Inflammatory macrophage treated with lipopolysaccharide for 4 hours (primary cell): ENCODE measurements at regions not wholly inside any gene's neighbourhood (a gene's known extent, or its start where the extent isn't known, plus 50 kb on each side); places are given as distances from the start of the nearest gene placed in this dataset.

Source experiments
- DNase-seq: peaks from one replicate; pipeline ENCODE4 v3.0.0-alpha.2; 2020

DNA sequence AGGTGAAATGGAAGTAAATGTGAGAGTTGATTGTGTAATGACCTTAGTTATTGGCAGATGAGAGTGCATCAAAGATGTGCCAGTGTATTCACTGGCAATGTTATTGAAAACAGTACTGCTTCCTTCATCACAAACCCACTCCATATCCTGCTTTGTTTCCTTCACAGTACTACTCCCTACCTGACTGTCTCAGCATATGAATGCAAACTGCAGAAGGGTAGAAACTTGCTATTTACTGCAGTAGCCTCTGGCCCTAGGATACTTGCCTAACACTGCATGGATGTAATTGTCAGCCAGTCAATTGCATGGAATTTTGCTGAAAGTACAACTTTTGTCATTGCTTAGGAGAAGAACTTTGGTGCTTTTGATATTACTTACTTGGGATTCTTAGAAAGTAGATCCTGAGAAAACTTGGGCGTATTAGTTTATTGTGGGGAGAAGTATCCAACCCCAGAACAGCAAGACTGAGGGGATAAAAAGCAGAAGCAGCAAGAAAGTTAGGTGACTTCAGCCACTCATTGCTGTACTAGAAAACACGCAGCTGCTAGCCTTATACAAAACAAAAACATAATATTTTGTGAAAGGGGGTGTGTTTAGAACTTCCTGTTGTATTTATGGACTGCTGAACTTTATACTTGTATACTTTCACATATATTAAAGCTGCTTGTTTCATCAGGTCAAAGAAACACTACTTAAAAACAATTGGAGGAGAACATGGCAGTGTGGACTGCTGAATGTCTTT, 219.0 kb downstream of the CCNG2 start:
- DNase-seq = no peak

GRCh38 chr4:77376788-77377460, 219.9 kb downstream of the CCNG2 start:
- DNase-seq = no peak

DNA sequence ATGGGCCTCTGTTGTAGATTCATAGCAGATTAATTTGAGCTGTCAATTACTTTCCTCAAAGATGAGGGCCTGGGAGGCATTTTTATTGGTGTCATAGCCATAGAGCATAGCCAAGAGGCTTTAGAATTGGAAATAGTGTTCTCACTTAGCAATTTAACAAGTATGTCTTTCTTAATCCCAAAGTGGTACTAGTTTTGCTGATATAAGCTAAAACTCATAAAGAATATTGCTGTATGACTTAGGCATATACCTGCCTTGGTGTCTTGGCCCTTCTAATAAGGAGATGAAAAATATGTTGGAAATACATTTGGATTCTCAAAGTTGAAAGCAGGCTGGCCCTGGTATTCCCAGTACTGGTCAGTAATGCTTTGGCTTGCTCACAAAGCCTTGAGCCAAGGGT, 221.5 kb upstream of the CXCL13 start:
- DNase-seq = no peak

GRCh38 chr4:77385124-77385969, 220.3 kb upstream of the CXCL13 start:
- DNase-seq = peak; percentile 37

GRCh38 chr4:77393996-77394395, 211.6 kb upstream of the CXCL13 start:
- DNase-seq = no peak

DNA sequence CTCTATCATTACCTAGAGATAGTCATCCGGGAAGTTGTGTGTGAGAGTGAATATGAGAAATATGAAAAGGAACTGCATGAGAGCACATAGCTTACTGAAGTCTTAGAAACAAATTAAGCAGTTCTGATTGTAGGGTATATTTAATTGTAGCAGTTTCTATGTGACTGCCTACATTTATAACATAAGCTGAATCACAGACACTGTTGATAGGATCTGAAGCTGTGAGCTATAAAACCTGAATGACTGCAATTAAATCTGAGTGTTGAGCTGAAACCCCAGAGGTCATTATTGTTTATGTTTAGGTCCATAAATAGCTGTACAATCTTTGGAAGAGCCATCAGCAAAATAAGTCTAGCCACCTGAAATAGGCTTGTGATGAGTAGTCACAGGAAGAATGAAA, 210.1 kb upstream of the CXCL13 start:
- DNase-seq = no peak

GRCh38 chr4:77398256-77398655, 207.4 kb upstream of the CXCL13 start:
- DNase-seq = no peak

DNA sequence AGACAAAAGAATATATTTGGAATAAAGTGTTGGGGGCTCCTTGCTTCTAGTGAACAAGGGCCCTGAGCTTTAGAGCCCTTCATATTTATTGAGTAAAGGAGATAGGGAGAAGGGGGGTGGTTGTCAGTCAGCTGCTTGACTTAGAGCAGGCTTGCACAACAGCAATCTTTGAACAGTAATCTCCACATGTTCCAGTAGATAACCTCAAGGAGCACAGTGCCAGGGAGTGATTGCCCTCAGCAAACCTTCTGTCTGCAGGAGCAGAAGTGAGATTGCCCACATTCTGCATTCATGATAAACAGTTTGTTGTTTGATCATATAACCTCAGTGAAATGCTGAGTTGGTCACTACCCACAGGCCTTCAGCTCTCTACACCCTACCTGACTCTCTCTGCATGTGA, 205.8 kb upstream of the CXCL13 start:
- no peak for DNase-seq

DNA sequence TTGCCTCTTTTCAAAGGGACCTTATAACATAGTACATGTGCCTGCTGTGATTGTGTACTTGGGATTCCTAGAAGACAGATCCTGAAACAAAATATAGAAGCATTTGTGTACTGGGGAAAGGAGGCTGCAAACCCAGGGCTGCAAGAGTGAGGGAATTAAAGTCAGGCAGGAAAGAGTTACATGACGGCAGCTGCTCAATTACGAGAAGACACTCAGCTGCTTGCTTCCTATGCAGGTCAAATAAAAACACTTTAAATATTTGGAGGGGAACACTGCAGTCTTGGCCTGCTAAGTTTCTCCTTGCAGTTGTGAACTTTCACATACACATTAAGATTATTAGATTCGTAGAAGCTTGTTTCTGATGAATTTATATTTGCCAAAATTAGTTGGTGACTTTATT, 191.9 kb upstream of the CXCL13 start:
- DNase-seq = no peak

- DNase-seq = no peak
These were observed 189.9 kb upstream of the CXCL13 start for GRCh38 chr4:77415689-77416088.

GRCh38 chr4:77418333-77418732, 187.3 kb upstream of the CXCL13 start:
- no peak for DNase-seq

- no peak for DNase-seq
These were observed 174.8 kb upstream of the CXCL13 start for GRCh38 chr4:77430847-77431246.

DNA sequence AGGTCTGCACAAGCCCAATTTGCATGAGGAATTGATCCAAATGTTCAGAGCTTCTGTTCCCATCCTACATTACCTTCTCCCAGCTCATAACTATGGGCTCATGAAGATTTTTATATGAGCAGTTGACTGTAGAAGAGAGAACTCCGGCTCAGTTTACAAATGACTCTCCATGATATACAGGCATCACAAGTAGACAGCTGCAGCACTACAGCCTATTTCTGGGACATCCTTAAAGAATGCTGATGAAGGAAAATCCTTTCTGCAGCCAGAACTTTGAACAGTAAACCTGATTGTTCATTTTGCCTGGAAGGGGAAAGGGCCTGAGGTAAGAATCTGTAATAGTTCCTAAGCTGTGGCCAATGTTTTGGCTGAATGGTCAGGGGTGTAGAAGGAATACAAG, 174.1 kb upstream of the CXCL13 start:
- DNase-seq = no peak

GRCh38 chr4:77432717-77433417, 172.8 kb upstream of the CXCL13 start:
- DNase-seq = no peak

DNA sequence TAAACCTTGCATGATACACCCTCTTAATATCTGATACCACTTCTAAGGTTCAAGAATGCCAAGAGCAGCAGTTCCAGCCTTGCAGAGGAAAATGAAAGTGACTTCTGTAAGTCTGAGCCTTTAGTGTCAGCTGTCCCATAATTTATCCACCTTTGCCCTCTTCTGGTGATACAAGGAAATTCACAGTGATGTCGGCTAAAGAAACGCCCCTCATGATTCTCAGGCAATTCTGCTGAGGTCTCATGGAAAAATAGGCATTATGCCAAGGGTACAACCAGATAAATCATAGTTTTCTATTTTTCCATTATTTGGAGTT, 172.2 kb upstream of the CXCL13 start:
- peak; percentile 67 for DNase-seq

DNA sequence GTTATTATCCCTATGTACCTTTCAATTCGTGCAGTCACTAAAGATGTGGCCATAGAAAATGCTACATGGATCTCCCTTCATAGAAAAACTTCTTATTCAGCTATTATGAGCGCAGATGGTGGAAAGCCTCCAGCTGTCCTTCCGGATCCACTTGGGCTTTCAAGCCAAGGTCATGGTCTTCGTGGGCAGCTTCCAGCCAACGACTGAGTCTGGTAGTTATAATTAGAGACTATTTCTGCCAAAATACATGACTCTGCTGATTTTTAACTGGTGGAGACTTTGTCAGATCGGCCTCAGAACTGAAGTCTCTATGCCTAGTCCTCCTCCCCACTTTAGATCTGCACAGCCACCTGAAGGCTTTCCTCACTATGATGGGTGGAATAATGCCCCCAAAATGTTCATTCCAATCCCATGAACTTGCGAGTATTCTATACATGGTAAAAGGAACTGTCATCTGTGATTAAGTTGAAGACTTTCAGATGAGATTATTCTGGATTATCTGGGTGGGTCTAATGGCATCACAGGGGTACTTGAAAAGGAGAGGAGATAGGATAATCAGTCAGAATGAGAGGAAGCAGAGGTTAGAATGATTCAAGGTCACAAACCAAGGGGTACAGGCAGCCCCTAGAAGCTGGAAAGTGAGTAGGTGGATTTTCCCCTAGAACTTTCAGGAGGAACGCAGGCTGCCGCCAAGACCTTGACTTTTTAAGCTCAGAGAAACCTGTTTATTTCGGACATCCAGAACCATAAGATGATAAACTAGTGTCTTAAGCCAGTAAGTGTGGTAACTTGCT, 171.1 kb upstream of the CXCL13 start:
- no peak for DNase-seq

GRCh38 chr4:77437079-77437478, 168.5 kb upstream of the CXCL13 start:
- no peak for DNase-seq

DNA sequence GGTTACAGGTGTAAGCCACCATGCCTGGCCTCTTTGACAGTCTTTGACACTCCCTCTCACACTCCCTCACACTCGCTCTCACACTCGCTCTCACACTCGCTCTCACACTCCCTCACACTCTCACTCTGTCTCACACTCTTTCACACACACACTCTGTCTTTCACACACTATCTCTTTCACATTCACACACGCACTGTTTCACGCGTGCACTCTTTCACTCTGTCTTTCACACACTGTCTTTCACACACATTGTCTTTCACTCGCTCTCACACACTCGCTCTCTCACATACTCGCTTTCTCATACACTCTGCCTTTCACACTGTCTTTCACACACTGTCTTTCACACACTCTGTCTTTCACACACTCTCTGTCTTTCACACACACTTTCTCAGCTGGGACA, 167.1 kb upstream of the CXCL13 start:
- no peak for DNase-seq

- DNase-seq = no peak
These were observed 161.7 kb upstream of the CXCL13 start for GRCh38 chr4:77443941-77444340.

GRCh38 chr4:77445823-77446222, 159.8 kb upstream of the CXCL13 start:
- no peak for DNase-seq

DNA sequence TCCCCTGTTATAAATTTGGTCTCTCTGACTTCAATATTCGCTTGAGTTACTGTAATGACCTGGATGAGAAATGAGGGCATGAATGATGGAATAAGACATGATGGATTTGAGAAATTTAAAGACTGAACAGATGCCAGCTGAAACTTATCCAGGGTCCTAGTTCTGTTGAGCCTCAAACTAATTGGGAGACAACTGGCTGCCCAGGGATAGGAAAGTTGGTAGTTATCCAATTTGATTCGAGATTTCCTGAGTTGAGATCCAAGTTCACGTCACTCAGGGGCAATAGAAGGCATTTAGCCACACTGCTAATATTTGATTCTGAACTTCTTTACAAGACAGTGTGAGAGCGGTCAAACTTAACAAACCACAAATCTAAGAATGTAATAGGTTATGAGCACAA, 159.0 kb upstream of the CXCL13 start:
- DNase-seq = no peak

- DNase-seq = no peak
These were observed 156.4 kb upstream of the CXCL13 start for GRCh38 chr4:77449171-77449570.

GRCh38 chr4:77450006-77450405, 155.6 kb upstream of the CXCL13 start:
- DNase-seq = no peak
